ENCODE measurements at regions not wholly inside any gene's neighbourhood (a gene's known extent, or its start where the extent isn't known, plus 50 kb on each side); places are given as distances from the start of the nearest gene placed in this dataset.

DNA sequence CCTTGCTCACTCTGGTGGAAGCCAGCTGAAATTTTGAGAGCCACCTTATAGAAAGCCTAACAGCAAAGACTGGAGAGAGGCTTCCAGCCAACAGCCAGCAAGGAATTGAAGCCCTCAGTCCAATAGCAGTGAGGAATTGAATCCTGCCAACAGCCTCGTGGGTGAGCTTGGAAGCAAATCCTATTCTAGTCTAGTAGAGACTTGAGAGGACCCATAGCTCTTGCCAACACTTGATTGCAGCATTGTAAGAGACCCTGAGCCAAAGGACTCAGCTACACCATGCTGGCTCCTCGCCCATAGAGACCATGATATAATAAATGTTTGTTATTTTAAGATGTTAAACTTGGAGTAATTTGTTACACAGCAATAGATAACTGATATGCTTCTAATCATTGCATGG, 403.0 kb upstream of the TNP1 start:
- TF ChIP-seq CTCF (IDR thresholded peaks at IDR 0.05) (no peak), POLR2A (IDR thresholded peaks at IDR 0.05) (no peak)
- no peaks in the 10 kb centered on the region for H3K9me3 ChIP-seq
- H3K4me1 ChIP-seq: no peaks in the 10 kb centered on the region
- intact Hi-C loops (cut with DNase I; ENCODE audit: low total_unique reads): no loop called here
- no peak overlapping the region for H3K27ac ChIP-seq
- no peak overlapping the region for H3K4me3 ChIP-seq
- WGBS, 2 donors: 64 to 74% methylated on average over 2 of the region's 2 CpGs
- H3K27me3 ChIP-seq: no peaks in the 10 kb centered on the region
- DNase-seq: no peak
- no peaks in the 10 kb centered on the region for H3K36me3 ChIP-seq (ENCODE audit: low read depth, missing control alignments)

DNA sequence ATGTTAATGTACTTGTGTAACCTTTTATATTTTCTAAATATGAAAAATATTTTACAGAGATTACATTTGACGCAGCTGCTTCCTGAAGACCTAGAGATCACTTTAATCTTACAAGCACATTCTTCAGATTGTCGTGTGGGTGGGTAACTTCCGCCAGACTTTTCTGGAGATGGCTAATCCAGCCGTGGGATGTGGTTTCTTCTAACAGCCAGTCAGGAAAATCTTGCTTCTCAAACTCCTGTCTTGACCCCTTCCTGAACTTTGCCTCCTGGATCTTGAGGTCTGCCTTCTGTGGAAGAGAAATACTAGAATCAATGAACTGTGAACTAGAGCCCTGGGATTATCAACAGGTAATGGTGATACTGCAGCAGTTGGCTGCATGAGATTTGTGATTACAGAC, 401.6 kb upstream of the TNP1 start:
- TF ChIP-seq POLR2A (IDR thresholded peaks at IDR 0.05) (no peak), CTCF (IDR thresholded peaks at IDR 0.05) (no peak)
- DNase-seq: no peak
- H3K27ac ChIP-seq: no peak overlapping the region

GRCh38 chr2:217260441-217261115, 400.7 kb upstream of the TNP1 start:
- H3K27ac ChIP-seq: no peak overlapping the region
- 73 to 79% methylated on average over 8 of the region's 8 CpGs for WGBS, 2 donors
- no peaks in the 10 kb centered on the region for H3K36me3 ChIP-seq (ENCODE audit: low read depth, missing control alignments)
- H3K27me3 ChIP-seq: no peaks in the 10 kb centered on the region
- TF ChIP-seq POLR2A (IDR thresholded peaks at IDR 0.05) (no peak), CTCF (IDR thresholded peaks at IDR 0.05) (no peak)
- no peak overlapping the region for H3K4me3 ChIP-seq
- H3K9me3 ChIP-seq: no peaks in the 10 kb centered on the region
- no peaks in the 10 kb centered on the region for H3K4me1 ChIP-seq
- intact Hi-C loops (cut with DNase I; ENCODE audit: low total_unique reads): no loop called here
- no peak for DNase-seq

More for the DNA sequence above, 401.6 kb upstream of the TNP1 start:
- 47 to 51% methylated on average over 4 of the region's 4 CpGs for WGBS, 2 donors
- H3K27me3 ChIP-seq: no peaks in the 10 kb centered on the region
- intact Hi-C loops (cut with DNase I; ENCODE audit: low total_unique reads): no loop called here
- no peak overlapping the region for H3K4me3 ChIP-seq
- no peaks in the 10 kb centered on the region for H3K9me3 ChIP-seq
- H3K36me3 ChIP-seq (ENCODE audit: low read depth, missing control alignments): no peaks in the 10 kb centered on the region
- H3K4me1 ChIP-seq: no peaks in the 10 kb centered on the region

DNA sequence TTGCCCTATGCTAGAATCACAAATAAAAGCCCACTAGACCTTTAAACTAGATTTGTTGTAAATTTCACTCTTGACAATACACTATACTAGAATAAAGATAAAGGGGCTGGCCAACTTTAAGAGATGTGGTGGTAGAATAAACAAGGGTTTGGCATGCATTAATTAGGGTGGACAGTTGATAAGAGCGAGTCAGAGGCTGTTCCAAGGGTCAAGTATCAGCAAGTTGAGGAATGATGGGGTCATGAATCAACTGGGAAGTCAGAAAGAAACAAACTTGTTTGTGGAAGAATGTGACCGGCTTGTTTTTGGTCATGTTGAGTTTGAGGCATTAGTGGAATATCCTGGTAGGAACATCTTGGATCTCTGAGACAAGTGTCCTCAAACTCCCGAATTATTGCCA, 398.3 kb upstream of the TNP1 start:
- intact Hi-C loops (cut with DNase I; ENCODE audit: low total_unique reads): no loop called here
- no peak for DNase-seq
- TF ChIP-seq POLR2A (IDR thresholded peaks at IDR 0.05) (no peak), CTCF (IDR thresholded peaks at IDR 0.05) (no peak)
- Histone ChIP-seq H3K27ac (no peak overlapping the region), H3K36me3 (ENCODE audit: low read depth, missing control alignments) (no peaks in the 10 kb centered on the region), H3K9me3 (no peaks in the 10 kb centered on the region), H3K4me3 (no peak overlapping the region), H3K27me3 (no peaks in the 10 kb centered on the region), H3K4me1 (no peaks in the 10 kb centered on the region)
- WGBS, 2 donors: 77 to 80% methylated on average over 3 of the region's 3 CpGs

GRCh38 chr2:217256251-217256650, 396.4 kb upstream of the TNP1 start:
- 76 to 78% methylated on average over 3 of the region's 3 CpGs for WGBS, 2 donors

More at GRCh38 chr2:217256251-217256650, 396.4 kb upstream of the TNP1 start:
- Histone ChIP-seq H3K4me1 (no peaks in the 10 kb centered on the region), H3K27ac (no peak overlapping the region), H3K36me3 (ENCODE audit: low read depth, missing control alignments) (no peaks in the 10 kb centered on the region), H3K4me3 (no peak overlapping the region), H3K9me3 (no peaks in the 10 kb centered on the region), H3K27me3 (no peaks in the 10 kb centered on the region)
- intact Hi-C loops (cut with DNase I; ENCODE audit: low total_unique reads): no loop called here
- TF ChIP-seq POLR2A (IDR thresholded peaks at IDR 0.05) (no peak), CTCF (IDR thresholded peaks at IDR 0.05) (no peak)
- DNase-seq: no peak

Data from testis (tissue), 2 donors.